H1 (cell line): ENCODE measurements at regions not wholly inside any gene's neighbourhood (a gene's known extent, or its start where the extent isn't known, plus 50 kb on each side); places are given as distances from the start of the nearest gene placed in this dataset.

Source experiments
- CTCF ChIA-PET: fragments of 300-600 bp; sonication (Branson Sonifier 250); formaldehyde crosslinking; loops from one replicate; lab custom pipeline; 2021; ENCODE audit not compliant: partially characterized antibody; lab: Charles Lee
- POLR2A ChIA-PET: fragments of 300-600 bp; sonication (Branson Sonifier 250); formaldehyde crosslinking; loops from one replicate; lab custom pipeline; 2021; ENCODE audit warnings: inconsistent platforms; ENCODE audit not compliant: partially characterized antibody; lab: Charles Lee
- DNase-seq, 2 experiments: peaks; one replicate each; pipeline versions ENCODE4 v3.0.0 to v3.0.0-alpha.2; 2010 to 2022; ENCODE audit warnings: low spot score in 2 of 2, low read depth in 1 of 2, mixed read lengths in 1 of 2
- FAIRE-seq: peaks from 2 replicates; lab custom pipeline; 2011; peaks lifted over from hg19 to GRCh38; lab: Jason Lieb, UNC
- H2AFZ ChIP-seq: 2 replicates; pipeline ENCODE4 v1.8.1; 2012; ENCODE audit warnings: low read length, inconsistent platforms
- H2AK5ac ChIP-seq: 2 replicates; pipeline ENCODE4 v1.6.1; 2013; ENCODE audit warnings: low read depth, low read length
- H2BK120ac ChIP-seq: replicated peaks from 2 replicates; pipeline ENCODE3; 2013; ENCODE audit warnings: low read depth, low read length, inconsistent platforms
- H2BK12ac ChIP-seq: 2 replicates; pipeline ENCODE4 v1.6.1; 2013; ENCODE audit warnings: low read depth, low read length
- H2BK15ac ChIP-seq: 2 replicates; pipeline ENCODE4 v1.6.1; 2013; ENCODE audit warnings: low read length
- H2BK20ac ChIP-seq: 2 replicates; pipeline ENCODE4 v1.6.1; 2013; ENCODE audit warnings: low read length
- H2BK5ac ChIP-seq: 2 replicates; pipeline ENCODE4 v1.6.1; 2013; ENCODE audit warnings: low read depth, low read length
- H3K14ac ChIP-seq: 2 replicates; pipeline ENCODE4 v1.6.1; 2013; ENCODE audit warnings: inconsistent platforms; ENCODE audit not compliant: insufficient read length
- H3K18ac ChIP-seq: 2 replicates; pipeline ENCODE4 v1.6.1; 2013; ENCODE audit warnings: low read length; ENCODE audit errors: extremely low read depth
- H3K23ac ChIP-seq: 2 replicates; pipeline ENCODE4 v1.6.1; 2013; ENCODE audit warnings: inconsistent platforms; ENCODE audit not compliant: insufficient read length
- H3K23me2 ChIP-seq: 2 replicates; pipeline ENCODE4 v1.6.1; 2013; ENCODE audit warnings: low read depth, low read length
- H3K27ac ChIP-seq: 2 replicates; pipeline ENCODE4 v1.6.1; 2011; ENCODE audit warnings: low read depth, low read length, inconsistent platforms
- H3K27me3 ChIP-seq, 4 experiments: replicated peaks in 1 of 4; 1 replicate in 1 of 4; 2 replicates in 3 of 4; pipeline versions ENCODE4 v1.6.1 to v1.8.1; 2011 to 2013; ENCODE audit warnings: low read length in 3 of 4, mild to moderate bottlenecking in 3 of 4, inconsistent platforms in 2 of 4, mixed read lengths in 2 of 4, moderate library complexity in 1 of 4; ENCODE audit not compliant: control insufficient read depth in 3 of 4, insufficient read depth in 3 of 4; ENCODE audit errors: extremely low read depth in 1 of 4
- H3K36me3 ChIP-seq, 4 experiments: 2 replicates each; pipeline versions ENCODE4 v1.6.1 to v1.8.1; 2011 to 2013; ENCODE audit warnings: mild to moderate bottlenecking in 4 of 4, low read length in 3 of 4, moderate library complexity in 2 of 4, control low read depth in 1 of 4, inconsistent platforms in 1 of 4; ENCODE audit not compliant: insufficient read depth in 4 of 4, control insufficient read depth in 2 of 4
- H3K4ac ChIP-seq: replicated peaks from 2 replicates; pipeline ENCODE3; 2013; ENCODE audit warnings: low read length, low read depth, mixed read lengths, inconsistent platforms; ENCODE audit not compliant: insufficient read length
- H3K4me1 ChIP-seq, 4 experiments: replicated peaks in 1 of 4; 1 replicate in 1 of 4; 2 replicates in 3 of 4; pipeline versions ENCODE4 v1.6.1 to v1.8.1; 2011 to 2013; ENCODE audit warnings: low read length in 3 of 4, inconsistent platforms in 2 of 4, mixed read lengths in 1 of 4; ENCODE audit not compliant: insufficient read depth in 4 of 4, control insufficient read depth in 3 of 4
- H3K4me2 ChIP-seq, 2 experiments: 2 replicates each; pipeline versions ENCODE4 v1.6.1 to v1.8.1; 2011 to 2013; ENCODE audit warnings: low read depth in 2 of 2, low read length in 2 of 2, control low read depth in 1 of 2, inconsistent platforms in 1 of 2, mild to moderate bottlenecking in 1 of 2; ENCODE audit not compliant: insufficient read depth in 1 of 2
- H3K4me3 ChIP-seq, 4 experiments: fragments of 200-600, 300-600 bp in 1 of 4; sonication (generic), shearing (Covaris generic), sonication (Bioruptor Twin) in 1 of 4; 2 replicates each; pipeline versions ENCODE4 v1.5.1 to v1.8.1; 2011 to 2016; ENCODE audit warnings: low read length in 4 of 4, low read depth in 3 of 4, control low read depth in 2 of 4, inconsistent platforms in 2 of 4, mild to moderate bottlenecking in 2 of 4, mixed read lengths in 1 of 4, moderate library complexity in 1 of 4; ENCODE audit not compliant: insufficient read depth in 2 of 4; ENCODE audit errors: extremely low read depth in 1 of 4
- H3K56ac ChIP-seq: replicated peaks from 2 replicates; pipeline ENCODE3; 2013; ENCODE audit warnings: low read depth, mild to moderate bottlenecking, mixed read lengths, low read length, inconsistent platforms; ENCODE audit not compliant: insufficient read length
- H3K79me1 ChIP-seq: 2 replicates; pipeline ENCODE4 v1.6.1; 2013; ENCODE audit warnings: low read depth, low read length, control low read depth
- H3K79me2 ChIP-seq, 2 experiments: 2 replicates each; pipeline versions ENCODE4 v1.6.1 to v1.8.1; 2012 to 2013; ENCODE audit warnings: low read length in 2 of 2, mild to moderate bottlenecking in 2 of 2, inconsistent platforms in 1 of 2; ENCODE audit not compliant: insufficient read depth in 2 of 2, control insufficient read depth in 1 of 2
- H3K9ac ChIP-seq, 4 experiments: replicated peaks in 1 of 4; 1 replicate in 1 of 4; 2 replicates in 3 of 4; pipeline versions ENCODE4 v1.6.1 to v1.8.1; 2011 to 2013; ENCODE audit warnings: low read depth in 3 of 4, low read length in 3 of 4, control low read depth in 2 of 4, mild to moderate bottlenecking in 2 of 4, moderate library complexity in 2 of 4, inconsistent platforms in 1 of 4; ENCODE audit errors: extremely low read depth in 1 of 4
- H3K9me3 ChIP-seq, 2 experiments: 2 replicates each; pipeline versions ENCODE4 v1.6.1 to v1.8.1; 2012 to 2013; ENCODE audit warnings: mild to moderate bottlenecking in 2 of 2, moderate library complexity in 2 of 2, control low read depth in 1 of 2, inconsistent platforms in 1 of 2, low read depth in 1 of 2, low read length in 1 of 2, mixed read lengths in 1 of 2; ENCODE audit not compliant: insufficient read depth in 2 of 2
- H4K20me1 ChIP-seq, 2 experiments: replicated peaks in 1 of 2; 2 replicates each; pipeline versions ENCODE3 to v1.8.1; 2011 to 2013; ENCODE audit warnings: inconsistent platforms in 2 of 2, low read length in 2 of 2, mild to moderate bottlenecking in 1 of 2; ENCODE audit not compliant: insufficient read depth in 2 of 2, control insufficient read depth in 1 of 2
- H4K5ac ChIP-seq: 2 replicates; pipeline ENCODE4 v1.6.1; 2013; ENCODE audit warnings: low read length, low read depth, mixed read lengths, inconsistent platforms; ENCODE audit not compliant: insufficient read length
- H4K8ac ChIP-seq: 2 replicates; pipeline ENCODE4 v1.8.0; 2013; ENCODE audit warnings: mild to moderate bottlenecking, moderate library complexity, low read length, inconsistent platforms; ENCODE audit not compliant: insufficient read depth; ENCODE audit errors: extremely low read depth
- H4K91ac ChIP-seq: replicated peaks from 2 replicates; pipeline ENCODE3; 2013; ENCODE audit warnings: low read length, mixed read lengths, inconsistent platforms; ENCODE audit not compliant: insufficient read length
- E2F6 ChIP-seq: IDR thresholded peaks from 2 replicates; pipeline ENCODE4 v1.6.1; 2012; ENCODE audit warnings: inconsistent platforms
- FOSL1 ChIP-seq: IDR thresholded peaks from 2 replicates; pipeline ENCODE4 v1.6.1; 2011; ENCODE audit warnings: mild to moderate bottlenecking, low read depth, low read length, moderate library complexity; ENCODE audit not compliant: insufficient read depth
- KDM4A ChIP-seq: IDR thresholded peaks from one replicate; pipeline ENCODE4 v1.7.1; 2012; ENCODE audit warnings: low read depth, mild to moderate bottlenecking, moderate library complexity, low read length, inconsistent platforms; ENCODE audit not compliant: severe bottlenecking
- KDM5A ChIP-seq: fragments of 200-600 bp; IDR thresholded peaks from 2 replicates; pipeline ENCODE4 v1.7.1; 2012; ENCODE audit warnings: mild to moderate bottlenecking, low read length, inconsistent platforms, mixed read lengths
- NANOG ChIP-seq: IDR thresholded peaks from 2 replicates; pipeline ENCODE4 v1.6.1; 2011; ENCODE audit warnings: low read length, low read depth, mild to moderate bottlenecking, inconsistent platforms; ENCODE audit not compliant: insufficient read depth, poor library complexity, severe bottlenecking
- RXRA ChIP-seq: IDR thresholded peaks from 2 replicates; pipeline ENCODE4 v1.6.1; 2011; ENCODE audit warnings: low read depth, mild to moderate bottlenecking, low read length, moderate library complexity; ENCODE audit not compliant: insufficient read depth
- WGBS, 2 experiments: shearing (Covaris generic) in 1 of 2; methylation state at CpG; one replicate each; pipeline versions ENCODE4 v1.1.6 to v1.1.7; 2013 to 2015; ENCODE audit warnings: low lambda C conversion rate in 2 of 2, mixed read lengths in 2 of 2, inconsistent platforms in 1 of 2, low coverage in 1 of 2, missing lambda C conversion rate in 1 of 2; ENCODE audit not compliant: insufficient replicate concordance in 2 of 2, insufficient coverage in 1 of 2, insufficient read length in 1 of 2; ENCODE audit errors: extremely low coverage in 1 of 2, missing lambda C conversion rate in 1 of 2; 5-methylcytosine and 5-hydroxymethylcytosine counted together

DNA sequence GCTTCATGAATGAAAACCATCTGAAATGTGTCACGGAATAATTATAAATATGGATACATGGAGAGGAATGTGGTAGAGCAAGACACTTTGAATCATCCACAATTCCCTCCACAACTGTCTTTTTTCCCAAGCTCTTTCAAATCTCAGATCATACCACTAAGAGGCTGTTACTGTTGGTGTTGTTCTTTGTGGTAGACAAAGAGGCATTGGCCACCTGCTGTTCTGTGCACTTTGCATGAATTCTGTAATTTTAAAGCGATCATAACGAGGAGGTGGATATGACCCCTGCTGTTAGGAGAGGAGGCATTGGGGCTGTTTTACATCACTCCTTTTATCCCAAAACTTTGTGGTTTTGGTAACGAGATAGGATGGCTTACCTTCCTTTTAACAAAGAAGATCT lies 141.2 kb upstream of the KLF6 start:
- Histone ChIP-seq H2BK5ac (no peak overlapping the region), H3K56ac (no peak overlapping the region), H3K79me1 (no peaks in the 10 kb centered on the region), H2AK5ac (no peak overlapping the region), H3K27me3 (no peaks in the 10 kb centered on the region), H3K9me3 (no peaks in the 10 kb centered on the region), H3K27ac (no peak overlapping the region), H3K36me3 (no peaks in the 10 kb centered on the region), H3K9ac (no peak overlapping the region), H4K20me1 (no peaks in the 10 kb centered on the region), H3K18ac (no peak overlapping the region), H2BK120ac (no peak overlapping the region), H4K8ac (no peak overlapping the region), H3K4me3 (no peak overlapping the region), H2BK20ac (no peak overlapping the region), H2BK12ac (no peak overlapping the region), H2BK15ac (no peak overlapping the region), H4K5ac (no peak overlapping the region), H3K4ac (no peak overlapping the region), H3K23me2 (no peaks in the 10 kb centered on the region), H3K14ac (no peak overlapping the region), H3K4me2 (no peak overlapping the region), H3K4me1 (no peaks in the 10 kb centered on the region), H2AFZ (no peak overlapping the region), H3K23ac (no peak overlapping the region), H3K79me2 (no peaks in the 10 kb centered on the region), H4K91ac (no peak overlapping the region)
- TF ChIP-seq NANOG (no peak), FOSL1 (no peak), KDM4A (no peak), KDM5A (no peak), RXRA (no peak), E2F6 (no peak)
- POLR2A ChIA-PET, result no interaction called here
- no peak for FAIRE-seq
- 83% methylated on average over 4 of the region's 4 CpGs; no CpG with 5 or more reads in 1 of the 2 experiments for WGBS, 2 experiments
- no peak for DNase-seq
- CTCF ChIA-PET, result interaction anchor here (1.8 kb wide), 1 partner anchor 8 kb away, joined by 4 read pairs; no protein-coding TSS in a partner anchor
